Ovary (tissue), 3 donors: ENCODE measurements at regions not wholly inside any gene's neighbourhood (a gene's known extent, or its start where the extent isn't known, plus 50 kb on each side); places are given as distances from the start of the nearest gene placed in this dataset.

Experiments used
- CTCF ChIP-seq, 3 donors: fragments of 450-650 bp in 2 of 3; fragments of 200-600 bp in 1 of 3; IDR thresholded peaks; one replicate each; pipeline versions ENCODE4 v1.5.1 to v1.8.0; 2016 to 2022; ENCODE audit warnings: antibody characterized with exemption in 3 of 3, mild to moderate bottlenecking in 1 of 3
- POLR2A ChIP-seq: fragments of 450-650 bp; IDR thresholded peaks from one replicate; pipeline ENCODE4 v1.6.1; 2017; ENCODE audit warnings: antibody characterized with exemption, mild to moderate bottlenecking, moderate library complexity
- donor health status: DM: no; HTN: no; CAD: no.

- TF ChIP-seq POLR2A (no peak), CTCF (IDR thresholded peaks at IDR 0.05) (no peak)
These were observed 75.3 kb downstream of the RIN2 start for GRCh38 chr20:19833395-19833794.
